ENCODE measurements at regions not wholly inside any gene's neighbourhood (a gene's known extent, or its start where the extent isn't known, plus 50 kb on each side); places are given as distances from the start of the nearest gene placed in this dataset.

- ATAC-seq (ENCODE audit: insufficient number of reproducible peaks, low FRiP score, low read depth) (no peak), DNase-seq (ENCODE audit: low spot score) (no peak)
- Histone ChIP-seq H3K27ac (no peak overlapping the region), H3K36me3 (no peaks in the 10 kb centered on the region), H3K27me3 (replicated peaks; ENCODE audit: insufficient read depth) (no peaks in the 10 kb centered on the region), H3K4me1 (ENCODE audit: control insufficient read depth in 1 of 2, low read depth in 2 of 2) (no peaks in the 10 kb centered on the region), H3K9me3 (no peaks in the 10 kb centered on the region), H3K4me3 (no peak overlapping the region)
- TF ChIP-seq CTCF (IDR thresholded peaks at IDR 0.05): no peak
Measured at GRCh38 chr22:49468487-49469198, 359.0 kb downstream of the BRD1 start.

GRCh38 chr22:49466878-49467595 lies 360.6 kb downstream of the BRD1 start:
- Histone ChIP-seq H3K4me1 (ENCODE audit: control insufficient read depth in 1 of 2, low read depth in 2 of 2) (no peaks in the 10 kb centered on the region), H3K4me3 (no peak overlapping the region), H3K27ac (no peak overlapping the region), H3K27me3 (replicated peaks; ENCODE audit: insufficient read depth) (no peaks in the 10 kb centered on the region), H3K36me3 (no peaks in the 10 kb centered on the region), H3K9me3 (no peaks in the 10 kb centered on the region)
- DNase-seq (ENCODE audit: low spot score): no peak
- TF ChIP-seq CTCF (IDR thresholded peaks at IDR 0.05): no peak
- ATAC-seq (ENCODE audit: insufficient number of reproducible peaks, low FRiP score, low read depth): no peak

GRCh38 chr22:49464037-49464436 lies 363.6 kb downstream of the BRD1 start:
- Histone ChIP-seq H3K4me3 (no peak overlapping the region), H3K9me3 (no peaks in the 10 kb centered on the region), H3K27ac (no peak overlapping the region), H3K36me3 (no peaks in the 10 kb centered on the region), H3K27me3 (replicated peaks; ENCODE audit: insufficient read depth) (no peaks in the 10 kb centered on the region), H3K4me1 (ENCODE audit: control insufficient read depth in 1 of 2, low read depth in 2 of 2) (no peaks in the 10 kb centered on the region)
- no peak for DNase-seq (ENCODE audit: low spot score)
- no peak for TF ChIP-seq CTCF (IDR thresholded peaks at IDR 0.05)
- no peak for ATAC-seq (ENCODE audit: insufficient number of reproducible peaks, low FRiP score, low read depth)

- no peaks in the 10 kb centered on the region for H3K36me3 ChIP-seq
- no peak for ATAC-seq (ENCODE audit: insufficient number of reproducible peaks, low FRiP score, low read depth)
Measured at GRCh38 chr22:49462795-49463194, 364.9 kb downstream of the BRD1 start.

More at GRCh38 chr22:49462795-49463194, 364.9 kb downstream of the BRD1 start:
- Histone ChIP-seq H3K4me1 (ENCODE audit: control insufficient read depth in 1 of 2, low read depth in 2 of 2) (no peaks in the 10 kb centered on the region), H3K9me3 (no peaks in the 10 kb centered on the region), H3K27ac (no peak overlapping the region), H3K27me3 (replicated peaks; ENCODE audit: insufficient read depth) (no peaks in the 10 kb centered on the region), H3K4me3 (no peak overlapping the region)
- no peak for DNase-seq (ENCODE audit: low spot score)
- TF ChIP-seq CTCF (IDR thresholded peaks at IDR 0.05): no peak
